GDM1 (cell line): ENCODE measurements at regions not wholly inside any gene's neighbourhood (a gene's known extent, or its start where the extent isn't known, plus 50 kb on each side); places are given as distances from the start of the nearest gene placed in this dataset.

Experiments
- DNase-seq: peaks from one replicate; lab custom pipeline; 2025; lab: John Stamatoyannopoulos, UW

GRCh38 chr3:71887256-71887655 lies 102.3 kb upstream of the PROK2 start:
- no peak for DNase-seq

DNA sequence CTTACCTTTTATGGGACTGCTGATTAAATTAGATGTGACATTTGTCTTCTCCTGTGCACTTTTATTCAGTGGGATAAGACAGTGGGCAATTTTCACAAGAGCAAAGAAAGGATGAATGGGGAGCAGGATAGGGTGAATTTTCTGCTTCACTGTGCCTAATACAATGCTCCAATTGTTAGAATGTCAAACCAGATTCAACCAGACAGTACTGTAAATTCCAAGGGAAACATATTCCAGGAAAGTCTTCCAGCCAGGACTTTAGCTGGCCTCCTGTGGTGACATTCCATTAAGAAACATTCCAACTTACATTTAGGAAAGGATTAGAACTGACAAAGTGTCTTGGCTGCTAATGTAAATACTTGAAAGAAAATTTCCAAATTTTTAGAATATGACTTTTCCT lies 100.1 kb upstream of the PROK2 start:
- DNase-seq, result no peak

- DNase-seq, result no peak
Measured at GRCh38 chr3:71881732-71882131, 96.8 kb upstream of the PROK2 start.

GRCh38 chr3:71881041-71881440 lies 96.1 kb upstream of the PROK2 start:
- no peak for DNase-seq

- DNase-seq, result no peak
Measured at GRCh38 chr3:71879089-71879488, 94.1 kb upstream of the PROK2 start.

DNA sequence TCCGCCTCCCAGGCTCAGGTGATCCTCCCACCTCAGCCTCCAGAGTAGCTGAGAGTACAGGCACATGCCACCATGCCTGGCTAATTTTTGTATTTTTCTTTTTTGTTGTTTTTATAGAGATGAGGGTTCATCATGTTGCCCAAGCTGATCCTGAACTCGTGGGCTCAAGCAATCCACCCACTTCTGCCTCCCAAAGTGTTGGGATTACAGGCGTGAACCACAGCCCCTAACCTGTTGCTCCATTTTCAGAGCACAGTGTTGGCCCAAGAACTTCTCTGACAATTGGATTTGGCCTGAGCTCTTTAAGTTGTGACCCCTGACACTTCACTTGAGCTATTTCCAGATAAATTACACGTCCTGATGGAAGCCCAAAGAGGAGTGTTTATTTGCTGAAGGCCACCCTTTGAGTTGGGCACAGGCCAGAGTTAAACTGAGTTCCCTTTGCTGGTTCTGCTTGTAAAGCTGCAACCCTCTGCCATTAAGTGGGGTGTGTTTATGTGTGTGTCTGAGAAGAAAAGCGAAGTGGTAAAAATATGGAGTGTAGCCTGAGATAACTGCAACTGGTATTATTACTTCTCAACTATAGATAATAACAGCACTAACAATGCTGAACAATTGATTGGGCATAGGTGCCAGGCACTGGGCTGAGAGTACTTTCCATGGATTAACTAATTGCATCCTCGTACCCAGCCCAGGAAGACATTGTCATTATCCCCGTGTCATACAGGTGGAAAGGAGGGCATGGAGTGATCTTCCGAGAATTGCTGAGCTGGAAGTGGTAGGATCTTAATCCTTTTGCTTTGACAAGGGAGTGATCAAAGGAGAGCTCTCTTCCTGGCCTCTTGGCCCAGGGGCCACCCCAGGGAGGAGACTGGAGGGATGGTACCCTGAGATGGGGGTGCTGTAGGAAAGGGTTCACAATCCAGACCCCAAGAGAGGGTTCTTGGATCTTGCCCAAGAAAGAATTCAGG lies 91.5 kb upstream of the PROK2 start:
- no peak for DNase-seq

DNA sequence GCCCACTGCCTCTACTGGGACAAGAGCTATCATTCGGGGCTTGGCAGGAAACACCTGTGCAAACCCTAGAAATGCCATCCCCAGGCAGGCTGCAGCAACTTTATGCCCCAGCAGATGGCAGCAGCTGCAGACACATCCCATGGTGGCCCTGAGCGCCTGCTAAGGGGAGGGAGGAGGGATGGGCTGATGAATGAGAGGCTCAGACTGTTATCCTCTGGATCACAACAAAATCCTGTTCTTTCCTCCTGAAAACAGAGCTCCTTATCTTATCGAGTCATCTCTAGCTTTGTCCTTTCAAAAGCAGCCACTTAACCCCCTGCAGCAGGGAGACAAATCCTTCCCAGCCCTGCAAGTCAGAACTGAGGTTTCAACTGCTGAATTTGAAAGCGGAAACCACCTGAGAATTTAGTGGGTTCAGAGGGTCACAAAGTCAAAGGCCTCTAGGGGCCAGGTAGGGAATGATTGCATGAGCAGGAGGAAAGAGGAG lies 90.6 kb upstream of the PROK2 start:
- peak; percentile 32 for DNase-seq

DNA sequence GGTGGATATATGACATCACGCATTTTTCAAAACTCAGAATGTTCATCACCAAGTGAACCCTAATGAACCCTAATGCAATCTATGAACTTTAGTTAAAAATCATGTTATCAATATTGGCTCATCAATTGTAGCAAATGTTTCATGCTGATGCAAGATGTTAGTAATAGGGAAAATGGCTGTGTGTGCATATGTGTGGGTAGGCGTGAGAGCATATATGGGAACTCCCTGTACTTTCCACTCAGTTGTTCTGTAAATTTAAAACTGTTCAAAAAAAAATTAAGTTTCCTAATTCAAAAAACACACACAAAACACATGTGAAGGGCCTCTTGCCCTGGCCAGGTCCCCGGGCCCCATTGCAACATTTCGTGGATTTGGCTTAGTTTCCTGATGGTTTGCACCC lies 89.7 kb upstream of the PROK2 start:
- DNase-seq, result no peak

- no peak for DNase-seq
Measured at GRCh38 chr3:71873093-71873611, 88.2 kb upstream of the PROK2 start.

DNA sequence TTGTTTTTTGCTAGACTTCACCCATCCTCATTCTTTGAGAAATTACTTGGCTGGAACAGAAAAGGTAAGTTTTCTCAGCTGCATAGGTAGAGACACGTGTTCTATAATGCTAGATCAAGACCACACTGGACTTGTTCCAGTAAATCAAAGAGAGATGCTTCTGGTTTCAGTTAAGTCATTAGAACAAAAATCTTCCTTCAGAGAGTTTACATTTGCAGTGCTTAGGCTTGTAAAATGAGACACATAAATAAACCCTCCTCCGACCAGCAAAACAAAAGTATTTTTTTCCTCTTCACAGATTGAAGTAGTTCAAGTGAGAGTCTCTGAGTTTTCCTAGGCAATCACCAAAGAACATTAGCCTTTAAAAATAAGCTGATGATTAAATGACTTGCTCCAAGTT lies 87.3 kb upstream of the PROK2 start:
- no peak for DNase-seq

DNA sequence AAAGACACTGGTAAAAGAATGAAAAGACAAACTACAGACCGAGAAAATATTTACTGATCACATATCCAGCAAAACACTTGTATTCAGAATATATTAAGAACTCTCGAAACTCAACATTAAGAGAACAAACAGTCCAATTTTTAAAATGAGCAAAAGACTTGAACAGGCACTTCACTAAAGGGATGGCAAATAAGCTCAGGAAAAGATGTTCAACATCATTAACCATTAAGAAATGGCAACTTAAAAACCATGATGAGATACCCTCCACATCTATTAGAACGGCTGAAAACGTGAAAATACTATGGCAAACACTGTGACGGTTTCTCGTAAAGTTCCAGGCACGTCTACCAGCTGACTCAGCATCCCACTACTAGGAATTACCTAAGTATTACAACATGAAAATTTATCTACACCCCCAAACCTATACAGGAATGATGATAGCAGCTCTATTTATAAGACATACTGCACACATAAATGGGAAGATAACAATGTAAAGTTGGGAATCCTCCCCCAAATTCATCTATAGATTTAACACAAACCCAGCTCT lies 86.1 kb upstream of the PROK2 start:
- DNase-seq, result no peak

GRCh38 chr3:71868876-71869275 lies 83.9 kb upstream of the PROK2 start:
- DNase-seq, result no peak

- DNase-seq, result no peak
Measured at GRCh38 chr3:71865727-71866126, 80.8 kb upstream of the PROK2 start.

DNA sequence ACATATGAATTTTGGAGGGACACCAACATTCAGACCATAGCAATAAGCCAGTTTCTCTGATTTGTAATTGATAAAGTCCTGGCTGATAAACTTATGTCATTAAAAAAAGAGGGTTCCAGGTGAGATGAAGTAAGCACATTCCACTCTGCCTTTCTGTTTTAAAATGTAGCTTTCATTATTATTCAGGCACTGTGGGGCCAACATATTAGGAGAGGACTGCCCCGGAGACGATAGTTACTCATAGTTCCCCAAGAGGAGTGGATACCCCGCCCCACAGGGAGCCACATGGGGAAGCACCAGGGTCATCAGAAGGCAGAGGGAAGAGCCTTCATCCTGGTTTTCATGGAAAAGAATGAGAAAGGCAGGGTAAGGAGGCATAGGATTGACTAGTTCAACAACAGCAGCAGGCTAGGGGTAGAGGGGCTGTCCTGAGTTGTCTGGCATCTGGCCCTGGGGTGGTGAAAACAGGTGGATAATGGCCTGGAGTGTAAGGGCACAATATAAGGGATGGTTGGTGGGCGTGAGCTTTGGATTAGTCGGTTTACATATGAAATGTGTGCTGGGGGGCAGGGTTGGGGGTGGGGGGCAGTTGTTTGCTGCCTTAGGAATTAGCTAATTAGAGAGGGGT lies 78.7 kb upstream of the PROK2 start:
- no peak for DNase-seq

- DNase-seq, result no peak
Measured at GRCh38 chr3:71862371-71863140, 77.6 kb upstream of the PROK2 start.

GRCh38 chr3:71859123-71859519 lies 74.2 kb upstream of the PROK2 start:
- peak; percentile 47 for DNase-seq

- no peak for DNase-seq
Measured at GRCh38 chr3:71858503-71859122, 73.7 kb upstream of the PROK2 start.

- DNase-seq, result no peak
Measured at GRCh38 chr3:71857956-71858355, 73.0 kb upstream of the PROK2 start.

GRCh38 chr3:71854706-71855105 lies 69.8 kb upstream of the PROK2 start:
- no peak for DNase-seq

DNA sequence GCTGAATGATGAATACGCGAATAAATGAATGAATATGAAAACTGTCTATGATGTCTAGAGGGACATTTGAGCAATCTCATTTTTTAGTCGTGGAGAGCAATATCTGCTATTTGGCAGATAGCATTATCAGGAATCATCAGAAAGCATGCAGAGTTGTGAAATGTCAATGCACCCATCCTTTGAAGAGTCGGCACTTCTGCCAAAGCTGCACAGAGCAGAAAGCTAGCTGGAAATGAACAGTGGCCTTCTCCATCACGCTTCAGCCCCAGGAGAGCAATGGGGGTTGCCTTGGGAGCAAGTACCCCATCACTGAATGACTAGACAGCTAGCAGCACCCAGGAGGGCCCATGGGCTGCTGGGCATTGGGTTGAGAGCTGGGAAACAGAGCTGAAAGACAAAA lies 69.1 kb upstream of the PROK2 start:
- no peak for DNase-seq

DNA sequence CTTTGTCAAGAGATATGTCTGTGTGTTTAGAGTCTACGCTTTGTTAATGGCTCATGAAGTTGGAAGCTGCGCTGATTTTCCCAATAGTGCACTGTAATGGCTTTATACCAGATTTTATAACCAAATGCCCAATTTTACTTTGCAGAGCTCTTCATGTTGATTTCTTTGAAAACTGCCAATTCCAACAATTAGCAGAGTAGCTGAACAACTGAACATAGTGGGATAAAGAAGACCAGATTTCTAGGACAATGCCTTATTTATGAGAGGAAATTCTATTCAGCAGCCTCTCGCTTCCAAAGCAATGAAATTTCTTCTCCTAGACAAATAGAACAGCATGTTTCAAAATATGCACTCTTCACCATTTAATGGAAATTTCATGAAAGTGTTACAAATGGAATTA lies 66.9 kb upstream of the PROK2 start:
- no peak for DNase-seq

- no peak for DNase-seq
Measured at GRCh38 chr3:71850654-71851053, 65.7 kb upstream of the PROK2 start.
